ENCODE measurements at regions not wholly inside any gene's neighbourhood (a gene's known extent, or its start where the extent isn't known, plus 50 kb on each side); places are given as distances from the start of the nearest gene placed in this dataset.

DNA sequence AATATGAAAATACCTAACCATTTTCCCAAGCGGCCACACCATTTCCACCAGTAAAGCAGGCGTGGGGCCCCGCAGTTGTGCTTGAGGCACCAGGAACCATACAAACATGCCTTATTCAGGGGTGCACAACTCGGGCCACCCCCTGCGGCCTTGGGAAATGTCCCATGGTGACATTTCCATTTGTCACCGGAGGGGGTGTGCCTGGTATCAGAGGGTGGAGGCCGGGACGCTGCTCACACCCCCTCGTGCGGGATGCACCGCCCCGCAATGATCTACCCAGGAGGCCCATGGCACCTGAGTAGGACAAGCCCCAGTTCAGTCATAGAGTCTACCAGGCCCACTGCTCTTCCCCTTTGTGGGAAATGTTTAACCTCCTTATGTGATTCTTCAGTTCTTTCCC is 218.8 kb downstream of the TEX29 start:
- DNase-seq (ENCODE audit: low spot score) = no peak

DNA sequence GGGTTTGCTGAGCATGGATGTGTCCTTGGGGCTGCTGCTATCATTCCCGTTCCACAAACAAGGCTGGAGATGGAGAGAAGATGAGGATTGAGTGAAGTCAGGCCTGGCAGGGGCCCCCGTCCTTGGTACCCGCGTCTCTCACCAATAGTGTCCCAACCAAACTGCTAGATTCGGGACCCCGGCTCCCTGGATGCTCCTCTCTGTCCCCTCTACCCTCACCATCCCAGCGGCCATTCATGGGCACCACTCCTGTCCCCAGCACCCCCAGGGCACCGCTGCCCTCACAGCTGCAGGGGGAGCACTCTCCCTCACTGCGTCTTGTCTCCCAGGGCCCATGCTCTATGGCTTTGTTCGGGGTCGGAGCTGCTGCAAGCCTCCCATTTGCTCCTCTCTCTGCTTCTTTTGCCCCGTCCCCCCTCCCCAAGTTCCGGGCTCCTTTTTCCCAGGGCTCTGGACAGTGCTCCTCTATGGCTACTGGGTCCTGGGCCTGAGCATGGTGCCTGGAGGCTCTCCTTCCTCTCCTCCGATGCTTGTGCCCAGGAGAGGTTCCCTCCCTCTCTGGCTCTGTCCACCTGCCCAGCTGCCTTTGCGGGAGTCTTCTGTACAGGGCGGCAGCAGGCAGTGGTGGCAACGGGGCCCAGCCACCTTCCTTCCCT is 219.5 kb downstream of the TEX29 start:
- DNase-seq (ENCODE audit: low spot score) = no peak

DNA sequence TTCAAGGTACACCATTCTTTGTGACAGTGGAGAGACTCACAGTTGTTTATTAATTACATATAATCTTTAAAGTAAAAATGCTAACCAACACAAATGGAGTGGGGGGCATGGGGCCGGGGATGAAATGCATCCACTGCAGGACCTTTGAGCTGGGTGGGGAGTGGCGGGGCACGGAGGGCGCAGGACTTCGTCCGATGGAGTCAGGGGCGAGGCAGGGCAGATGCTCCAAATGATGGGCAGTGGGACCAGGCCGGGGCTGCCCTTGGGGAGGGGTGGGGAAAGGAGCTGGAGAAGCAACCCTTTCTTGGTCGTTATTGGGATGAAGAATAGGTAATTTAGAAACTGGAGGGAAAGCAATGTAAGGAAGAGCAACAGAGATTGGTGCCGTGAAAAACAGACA is 220.0 kb downstream of the TEX29 start:
- DNase-seq (ENCODE audit: low spot score) = no peak

DNA sequence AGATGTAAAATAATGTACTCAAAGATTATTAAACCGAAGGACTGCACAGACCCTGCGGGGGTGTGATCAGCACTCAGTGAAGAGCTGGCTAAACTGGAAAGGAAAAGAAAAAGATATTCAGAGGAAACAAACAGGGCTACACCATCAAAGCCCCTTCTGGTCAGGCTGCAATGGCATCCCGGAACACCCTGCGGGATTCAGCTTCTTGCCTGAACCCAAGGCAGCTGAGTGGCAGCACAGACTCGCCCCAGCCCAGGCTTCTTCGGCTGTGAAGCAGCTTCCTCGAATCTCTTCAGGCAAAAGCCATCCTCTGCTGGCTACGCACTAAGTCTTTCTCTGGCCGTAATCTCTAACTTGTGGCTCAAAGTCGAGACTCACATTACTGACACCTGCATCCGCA is 220.9 kb downstream of the TEX29 start:
- DNase-seq (ENCODE audit: low spot score) = no peak

DNA sequence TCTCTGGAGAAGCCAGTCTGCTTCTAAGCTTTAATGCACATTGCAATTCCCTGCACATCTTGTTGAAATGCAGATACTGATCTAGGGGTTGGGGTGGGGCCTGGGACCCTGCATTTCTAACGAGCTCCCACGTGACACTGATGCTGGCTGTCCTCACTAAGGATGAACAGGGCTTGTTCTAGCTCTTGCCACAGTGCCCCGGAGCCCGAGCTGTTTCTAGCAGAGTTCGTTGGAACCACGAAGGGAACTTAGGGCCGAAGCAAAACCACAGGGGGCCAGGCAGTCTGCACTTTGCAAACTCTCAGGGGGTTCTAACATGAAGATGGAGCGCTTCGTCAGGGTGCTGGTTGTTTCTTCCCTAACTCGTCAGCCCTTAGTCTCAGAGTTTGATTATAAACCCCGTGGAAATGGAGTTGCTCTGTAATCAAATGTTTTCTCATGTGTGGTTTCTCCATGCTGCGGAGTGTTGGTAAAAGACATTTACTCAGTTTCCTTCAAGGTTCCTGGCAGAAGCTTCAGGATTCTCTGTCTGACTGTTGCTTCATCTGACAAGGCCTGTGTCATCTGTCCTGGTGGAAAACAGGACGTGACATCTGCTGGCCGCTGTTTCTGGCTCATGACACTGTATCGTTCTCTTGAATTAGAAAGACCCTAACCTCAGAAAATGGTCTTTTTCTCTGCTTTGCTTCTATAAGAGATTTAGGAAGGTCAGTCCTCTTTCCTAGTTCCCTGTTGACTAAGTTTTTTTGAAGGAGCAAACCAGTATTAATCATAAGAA is 221.5 kb downstream of the TEX29 start:
- DNase-seq (ENCODE audit: low spot score) = no peak

DNA sequence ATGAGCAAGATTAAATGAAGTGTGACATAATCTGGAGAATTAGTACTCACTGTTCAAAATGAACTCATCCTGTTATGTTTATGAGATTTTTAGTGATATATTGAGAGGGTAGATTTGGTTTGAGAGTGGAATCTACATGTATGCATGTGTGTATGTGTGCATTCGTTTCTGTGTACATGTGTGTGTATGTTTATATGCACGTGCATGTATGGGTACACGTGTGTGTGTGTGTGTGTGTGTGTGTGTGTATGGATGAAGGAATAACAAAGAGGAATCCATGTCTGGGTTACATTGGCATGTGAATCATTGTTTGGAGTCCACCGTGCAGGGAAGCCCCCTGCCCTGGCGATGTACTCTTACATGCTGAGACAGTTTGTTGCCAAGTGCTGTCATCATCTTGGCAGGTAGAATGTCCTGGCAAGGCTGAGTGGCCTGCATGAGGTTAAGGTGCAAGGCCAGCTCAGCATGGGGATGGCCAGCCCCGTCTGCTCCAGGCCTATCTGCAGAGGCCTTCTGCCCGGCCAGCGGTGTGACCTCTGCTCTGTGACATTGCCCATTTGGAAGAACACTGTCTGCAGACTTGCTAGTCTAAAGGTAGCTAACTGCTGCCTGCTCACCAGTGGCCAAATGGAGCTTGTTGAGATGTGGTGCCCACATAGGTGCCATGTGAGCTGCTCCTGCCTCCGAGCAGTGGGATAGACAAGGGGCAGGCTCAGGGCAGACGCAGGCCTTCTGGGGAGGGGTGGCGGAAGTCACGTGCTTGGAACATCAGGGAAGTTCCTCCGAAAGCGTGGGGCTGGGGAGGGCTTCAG is 222.3 kb downstream of the TEX29 start:
- no peak for DNase-seq (ENCODE audit: low spot score)

DNA sequence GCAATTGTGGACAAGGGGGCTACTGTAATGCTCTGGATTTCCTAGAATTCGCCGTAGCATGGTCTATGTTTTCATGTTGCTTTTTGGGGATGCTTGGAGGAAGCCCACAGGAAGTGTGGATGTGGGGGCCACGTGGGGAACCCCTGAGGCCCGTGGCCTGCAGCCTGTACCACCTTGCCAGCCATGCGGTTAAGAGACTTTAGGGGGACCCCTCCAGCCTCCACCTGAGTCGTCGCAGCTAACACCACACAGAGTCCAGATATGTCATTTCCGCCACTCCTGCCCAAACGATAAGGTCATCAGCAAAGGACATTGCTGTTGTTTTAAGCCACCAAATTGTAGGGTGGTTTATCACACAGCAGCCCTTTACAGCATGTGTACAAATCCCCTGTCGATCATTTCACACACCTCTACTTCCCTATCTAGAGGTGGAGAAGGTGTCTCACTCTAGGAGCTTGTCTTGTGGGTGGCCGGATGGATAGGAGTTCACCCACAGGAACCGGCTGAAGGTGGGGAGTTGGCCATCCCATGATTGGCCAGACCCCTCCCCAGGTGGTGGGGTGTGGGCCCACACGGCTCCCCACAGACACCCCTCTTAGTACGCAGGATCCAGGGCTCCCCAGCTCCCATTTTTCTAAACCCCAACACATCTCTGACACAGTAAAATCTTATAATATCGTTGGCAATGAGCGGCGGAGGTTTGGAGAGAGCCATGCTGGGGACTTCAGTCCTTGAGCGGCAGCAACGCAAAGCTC is 226.7 kb downstream of the TEX29 start:
- DNase-seq (ENCODE audit: low spot score) = no peak

DNA sequence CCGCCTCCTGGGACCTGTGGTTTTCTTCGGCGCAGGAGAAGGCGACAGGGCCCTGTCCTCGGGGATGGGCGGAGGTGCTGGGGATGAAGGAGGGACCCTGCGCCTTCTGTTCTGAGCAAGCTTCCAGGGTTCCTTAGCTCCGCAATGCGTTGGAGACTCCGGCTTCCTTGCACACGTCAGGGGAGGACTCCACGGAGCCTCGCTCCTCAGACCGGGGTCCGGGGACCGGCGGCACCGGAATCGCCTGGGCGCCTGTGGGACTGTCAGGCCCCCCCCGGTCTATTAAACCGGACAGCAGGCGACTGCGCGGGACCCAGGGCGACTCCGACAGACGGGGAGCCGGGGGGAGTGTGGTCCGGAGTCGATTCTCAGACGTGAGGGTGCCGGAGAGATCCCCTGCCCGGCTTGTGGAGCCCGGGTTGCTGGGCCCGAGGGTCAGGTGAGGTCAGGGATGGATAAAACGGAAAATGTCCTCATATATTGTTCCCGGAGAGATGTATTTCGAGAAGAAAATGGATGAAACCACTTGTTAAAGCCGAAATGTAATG is 227.4 kb downstream of the TEX29 start:
- no peak for DNase-seq (ENCODE audit: low spot score)

DNA sequence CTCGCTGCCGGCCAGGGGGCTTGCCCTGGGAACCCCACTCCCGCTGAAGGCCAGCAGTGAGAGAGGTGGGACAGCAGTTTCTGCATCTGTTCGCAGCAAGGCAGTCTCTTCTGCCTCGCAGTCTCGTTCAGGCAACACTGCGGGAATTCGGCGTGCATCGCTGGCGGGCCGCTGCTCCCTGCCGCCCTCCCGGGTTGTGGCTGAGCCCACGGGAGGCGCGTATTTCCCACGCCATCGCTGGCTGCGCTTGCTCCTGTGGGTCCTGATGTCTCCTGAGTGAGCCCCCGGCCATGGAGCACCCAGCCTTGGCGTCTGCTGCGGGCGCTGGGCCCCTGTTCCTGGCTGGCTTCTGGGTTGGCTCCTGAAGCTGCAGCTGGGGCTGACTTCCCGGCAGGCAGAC is 227.9 kb downstream of the TEX29 start:
- no peak for DNase-seq (ENCODE audit: low spot score)

DNA sequence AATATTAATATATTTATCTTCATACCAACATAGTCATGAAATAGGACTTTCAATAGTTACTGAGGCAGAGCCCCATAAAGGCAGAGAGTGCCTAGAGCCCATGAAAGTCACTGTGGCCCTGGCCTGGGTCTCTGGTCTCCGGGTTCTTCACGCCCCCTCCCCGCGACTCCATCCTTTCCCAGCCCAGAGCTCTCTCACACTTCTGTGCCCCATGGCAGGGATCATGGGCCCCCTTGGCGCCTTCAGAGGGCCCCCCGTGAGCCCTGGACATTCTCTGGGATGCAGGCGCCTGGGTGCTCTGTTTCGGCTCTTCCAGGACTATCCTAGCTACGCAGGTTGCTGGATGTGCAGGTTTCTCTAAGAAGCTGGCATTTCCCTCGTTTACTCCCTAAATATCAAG is 228.4 kb downstream of the TEX29 start:
- no peak for DNase-seq (ENCODE audit: low spot score)

DNA sequence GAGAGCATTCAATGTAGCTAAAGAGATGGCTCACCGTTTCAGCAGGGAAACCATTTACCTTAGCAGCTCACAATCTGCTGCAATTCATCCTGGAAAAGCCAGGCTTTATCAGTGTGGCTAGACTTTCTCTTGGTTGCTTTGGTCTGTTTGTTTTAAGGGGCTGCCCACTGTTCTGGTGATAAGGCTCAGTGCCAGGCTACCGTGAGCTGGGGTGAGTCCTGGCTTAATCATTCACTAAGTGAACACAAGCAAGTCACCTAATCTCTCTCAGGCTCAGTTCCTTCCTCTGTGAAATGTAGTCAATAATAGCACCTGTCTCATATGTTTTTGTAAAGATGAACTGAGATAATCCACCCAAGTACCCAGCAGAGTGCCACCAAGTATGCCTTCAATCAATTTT is 229.0 kb downstream of the TEX29 start:
- DNase-seq (ENCODE audit: low spot score) = no peak

DNA sequence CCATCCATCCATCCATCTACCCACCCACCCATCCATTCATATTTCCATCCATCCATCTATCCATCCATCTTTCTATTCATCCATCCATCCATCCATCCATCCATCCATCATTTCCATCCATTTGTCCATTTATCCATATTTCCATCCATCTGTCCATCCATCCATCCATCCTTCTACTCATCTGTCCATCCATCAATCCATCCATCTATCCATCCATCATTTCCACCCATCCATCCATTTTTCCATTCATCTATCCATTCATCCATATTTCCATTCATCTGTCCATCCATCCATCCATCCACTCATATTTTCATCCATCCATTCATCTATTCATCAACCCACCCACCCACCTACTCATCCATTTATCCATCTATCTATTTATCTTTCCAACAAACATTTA is 229.6 kb downstream of the TEX29 start:
- no peak for DNase-seq (ENCODE audit: low spot score)

DNA sequence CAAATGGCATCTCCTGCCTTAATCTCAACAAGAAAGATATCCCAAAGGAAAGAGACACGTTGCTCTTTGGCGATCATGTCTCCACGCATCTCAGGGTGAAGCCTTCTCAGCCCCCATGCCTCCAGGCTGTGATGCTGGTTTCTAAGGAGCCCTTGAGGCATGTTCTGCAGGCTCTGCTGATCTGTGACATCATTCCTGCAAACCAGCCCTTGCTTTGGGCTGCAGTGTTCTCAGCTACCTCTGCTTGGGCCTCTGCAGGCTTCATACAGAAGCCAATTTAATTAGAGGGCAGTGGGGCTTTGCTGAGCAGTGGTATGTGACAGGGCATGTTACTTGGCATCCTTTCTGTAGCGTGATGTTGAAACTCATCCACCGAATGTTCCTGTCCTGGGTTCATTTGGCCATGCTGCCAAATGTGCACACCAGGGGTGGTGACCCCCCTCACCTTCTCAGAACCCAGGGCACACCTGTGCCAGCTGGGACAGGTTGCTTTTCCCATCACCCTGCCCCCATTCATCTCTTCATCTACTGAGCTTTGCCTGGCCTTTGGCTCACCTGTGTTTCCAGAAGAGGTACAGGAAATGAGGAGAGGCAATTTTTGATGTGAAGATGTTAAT is 230.9 kb downstream of the TEX29 start:
- DNase-seq (ENCODE audit: low spot score) = no peak

DNA sequence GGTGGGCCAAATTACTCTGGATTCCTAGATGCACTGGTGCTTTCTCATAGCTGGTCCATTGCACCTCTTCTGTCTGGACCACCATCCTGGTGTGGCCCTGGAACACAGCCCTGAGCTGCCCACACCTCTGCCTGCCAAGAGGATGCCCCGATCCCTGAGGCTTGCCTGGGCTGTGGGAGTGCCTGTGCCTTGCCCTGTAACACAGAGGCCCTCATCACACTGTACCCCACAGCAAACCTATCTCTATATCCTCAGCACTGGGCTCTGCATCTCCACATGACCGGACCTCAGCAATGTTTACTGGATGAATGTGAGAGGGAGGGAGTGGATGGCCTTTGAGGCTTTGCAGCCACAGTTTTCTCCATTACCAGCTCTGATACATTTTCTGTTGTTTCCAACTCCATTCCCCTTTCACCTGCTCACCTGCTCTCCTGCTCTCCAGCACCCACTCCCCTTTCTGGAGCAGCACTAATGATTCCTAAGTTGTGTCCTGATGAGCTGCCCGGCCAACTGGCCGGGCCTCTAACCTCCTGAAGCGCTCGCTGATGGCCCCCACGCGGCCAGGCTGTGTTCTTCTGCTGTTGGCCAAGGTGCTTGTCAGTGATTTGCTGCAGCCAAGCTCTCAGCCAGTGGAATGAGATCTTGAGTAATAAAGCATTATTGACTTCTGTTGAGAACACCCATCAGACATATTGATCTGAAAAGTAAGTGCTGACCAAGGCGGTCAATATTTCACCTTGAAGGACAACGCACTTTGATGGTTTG is 232.6 kb downstream of the TEX29 start:
- DNase-seq (ENCODE audit: low spot score) = no peak

DNA sequence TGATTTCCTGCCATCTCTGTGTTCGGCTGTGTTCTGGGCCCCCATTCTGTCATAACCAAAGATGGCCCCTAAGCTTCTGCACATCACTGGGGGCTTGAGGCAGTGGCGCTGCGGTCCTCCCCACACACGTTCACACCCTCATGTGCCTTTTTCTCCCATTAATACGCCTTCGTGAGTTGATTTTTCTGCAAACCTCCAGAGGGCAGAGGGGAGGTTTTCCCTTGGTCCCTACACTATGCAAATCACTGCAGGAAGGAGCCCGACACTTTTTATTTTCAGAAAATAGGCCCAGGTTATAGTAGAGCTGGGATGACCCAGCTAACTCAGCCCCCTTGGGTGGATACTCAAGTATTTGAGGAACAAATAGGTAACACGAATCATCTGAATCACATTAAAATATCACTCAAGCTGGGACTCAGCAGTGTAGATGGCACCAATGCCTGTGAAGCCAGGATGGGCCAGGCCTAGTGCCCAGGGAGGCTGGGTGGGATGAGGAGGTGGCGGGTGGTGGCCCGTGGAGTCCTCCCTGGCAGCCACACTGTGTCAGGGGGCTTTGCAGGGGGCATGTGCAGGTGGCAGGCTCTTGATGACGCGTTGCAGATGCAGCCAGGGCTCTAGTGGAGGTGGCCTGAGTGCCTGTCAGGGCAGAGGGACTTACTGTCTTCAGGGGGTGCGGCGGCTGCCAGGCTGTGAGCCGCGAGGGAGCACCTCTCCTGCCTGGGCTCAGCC is 234.3 kb downstream of the TEX29 start:
- no peak for DNase-seq (ENCODE audit: low spot score)

DNA sequence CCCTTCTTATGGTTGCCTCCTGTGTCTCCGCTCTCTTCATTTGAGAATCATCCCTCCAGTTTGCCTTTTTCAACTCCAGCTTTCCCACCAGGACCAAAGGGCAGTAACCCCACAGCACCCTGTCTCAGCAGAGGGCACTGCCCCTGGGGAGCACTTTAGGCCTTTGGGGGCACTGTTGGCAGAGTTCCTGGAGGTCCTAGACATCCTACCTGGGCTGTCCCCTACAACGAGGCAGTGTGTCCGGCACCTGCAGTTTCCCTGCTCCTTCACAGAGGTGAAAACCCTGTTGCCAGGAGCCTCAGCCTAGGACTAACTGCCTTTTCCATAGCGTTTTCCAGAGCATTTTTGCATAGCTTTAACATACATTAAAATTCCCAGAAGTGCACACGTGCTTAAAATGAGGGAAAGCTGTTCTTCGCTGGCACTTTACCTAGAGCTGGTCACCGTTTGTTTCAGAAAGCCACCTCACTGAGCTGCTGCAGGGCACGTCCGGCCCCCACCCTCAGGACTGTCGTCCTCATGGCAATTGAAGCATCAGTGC is 234.9 kb downstream of the TEX29 start:
- DNase-seq (ENCODE audit: low spot score) = no peak

DNA sequence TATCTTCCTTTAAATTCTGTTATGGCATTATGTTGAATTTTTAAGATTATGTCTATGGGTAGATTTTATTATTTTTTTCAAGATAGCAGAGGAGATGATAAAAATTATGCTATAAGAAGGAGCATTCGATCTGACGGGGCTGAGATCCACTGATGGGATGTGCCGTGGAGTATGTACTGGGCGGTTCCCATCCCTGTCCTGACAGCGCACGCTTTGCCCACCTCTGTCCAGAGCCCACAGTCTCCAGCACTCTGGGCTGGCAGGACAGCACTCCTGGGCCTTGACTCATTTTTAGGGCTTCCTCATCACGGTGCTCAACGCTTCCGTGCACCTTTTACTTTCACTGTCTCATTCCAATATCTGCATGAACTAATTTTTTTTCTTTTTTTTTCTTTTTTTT is 235.5 kb downstream of the TEX29 start:
- no peak for DNase-seq (ENCODE audit: low spot score)

DNA sequence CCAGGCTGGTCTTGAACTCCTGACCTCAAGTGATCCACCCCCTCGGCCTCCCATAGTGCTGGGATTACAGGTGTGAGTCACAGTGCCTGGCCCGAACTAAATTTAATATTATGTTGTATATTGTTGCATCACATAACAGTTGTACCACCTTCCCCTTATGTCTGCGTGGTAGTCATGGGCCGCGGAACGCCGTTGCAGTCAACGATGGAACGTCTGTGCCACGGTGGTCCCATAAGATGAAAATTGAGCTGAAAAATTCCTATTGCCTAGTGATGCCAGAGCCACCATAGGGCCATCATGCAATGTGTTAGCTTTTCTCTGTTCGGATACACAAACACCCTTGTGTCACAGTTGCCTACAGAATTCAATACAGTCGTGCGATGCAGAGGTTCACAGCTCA is 236.1 kb downstream of the TEX29 start:
- DNase-seq (ENCODE audit: low spot score) = no peak

DNA sequence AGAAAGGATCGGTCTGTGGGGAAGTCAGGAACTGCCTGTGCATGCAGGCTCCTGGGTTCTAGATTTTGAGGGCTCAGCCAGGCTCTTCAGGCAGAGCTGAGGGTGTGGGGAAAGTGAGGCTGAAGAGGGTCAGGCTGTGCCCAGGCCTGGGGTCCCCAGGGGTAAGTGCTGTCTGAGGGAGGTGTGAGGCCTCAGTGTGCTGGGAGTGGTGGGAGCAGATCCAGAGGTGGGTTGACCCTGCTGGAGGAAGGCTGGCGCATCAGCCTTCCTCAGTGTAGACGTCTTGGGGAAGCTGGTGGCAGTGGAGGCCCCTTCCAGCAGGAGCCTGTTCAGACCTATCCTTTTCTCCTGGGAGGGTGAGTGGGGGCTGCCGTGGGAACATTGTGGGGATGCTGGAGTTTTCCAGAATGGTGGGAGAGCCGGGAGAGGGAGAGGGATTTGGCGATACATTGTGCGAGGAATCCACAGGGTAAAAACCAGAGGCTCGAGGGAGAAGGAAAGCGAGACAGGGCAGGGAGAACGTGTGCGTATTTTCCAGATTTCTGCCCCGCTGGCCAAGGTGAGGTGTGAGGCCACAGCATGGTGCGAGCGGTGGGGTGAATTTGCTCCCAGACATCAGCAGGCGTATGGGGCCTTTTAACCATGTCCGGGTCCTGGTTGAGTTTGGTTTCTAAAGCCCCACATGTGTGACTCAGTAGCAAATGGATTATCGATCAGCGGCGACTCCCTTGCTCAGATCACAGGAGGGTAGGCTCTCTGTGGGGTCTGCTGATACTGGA is 237.7 kb downstream of the TEX29 start:
- no peak for DNase-seq (ENCODE audit: low spot score)
